IPS-NIHi7 (cell line): ENCODE measurements at regions not wholly inside any gene's neighbourhood (a gene's known extent, or its start where the extent isn't known, plus 50 kb on each side); places are given as distances from the start of the nearest gene placed in this dataset.
"Not testable (repeated sequence)": the region's sequence is repeated elsewhere in the genome, so short reads cannot be mapped to it uniquely, and the experiment has no call there.

Source experiments
- DNase-seq: peaks from one replicate; pipeline ENCODE4 v3.0.0; 2012; ENCODE audit warnings: mixed read lengths; ENCODE audit errors: extremely low spot score

GRCh38 chr10:33861833-33862232 is 527.4 kb upstream of the NRP1 start:
- no peak for DNase-seq

GRCh38 chr10:33861016-33861704 is 526.7 kb upstream of the NRP1 start:
- no peak for DNase-seq

- DNase-seq, result no peak
Measured at GRCh38 chr10:33860552-33860951, 526.1 kb upstream of the NRP1 start.

- DNase-seq, result no peak
Measured at GRCh38 chr10:33859319-33860022, 525.0 kb upstream of the NRP1 start.

- no peak for DNase-seq
Measured at GRCh38 chr10:33858326-33858725, 523.9 kb upstream of the NRP1 start.

- DNase-seq, result not testable (repeated sequence)
Measured at GRCh38 chr10:33853221-33853620, 518.8 kb upstream of the NRP1 start.

GRCh38 chr10:33843379-33843778 is 508.9 kb upstream of the NRP1 start:
- DNase-seq, result no peak

- DNase-seq, result no peak
Measured at GRCh38 chr10:33841678-33842077, 507.2 kb upstream of the NRP1 start.

GRCh38 chr10:33838731-33839130 is 504.3 kb upstream of the NRP1 start:
- DNase-seq, result no peak

GRCh38 chr10:33837736-33838135 is 503.3 kb upstream of the NRP1 start:
- no peak for DNase-seq

- DNase-seq, result no peak
Measured at GRCh38 chr10:33835556-33835955, 501.1 kb upstream of the NRP1 start.

- DNase-seq, result no peak
Measured at GRCh38 chr10:33833566-33833965, 499.1 kb upstream of the NRP1 start.

GRCh38 chr10:33832124-33832787 is 497.8 kb upstream of the NRP1 start:
- DNase-seq, result no peak

- DNase-seq, result no peak
Measured at GRCh38 chr10:33831591-33831990, 497.1 kb upstream of the NRP1 start.

- not testable (repeated sequence) for DNase-seq
Measured at GRCh38 chr10:33829899-33830298, 495.4 kb upstream of the NRP1 start.

- DNase-seq, result no peak
Measured at GRCh38 chr10:33828592-33828991, 494.1 kb upstream of the NRP1 start.

GRCh38 chr10:33826186-33826585 is 491.7 kb upstream of the NRP1 start:
- DNase-seq, result no peak

GRCh38 chr10:33822774-33823173 is 488.3 kb upstream of the NRP1 start:
- DNase-seq, result no peak

GRCh38 chr10:33820531-33820930 is 486.1 kb upstream of the NRP1 start:
- DNase-seq, result no peak

GRCh38 chr10:33819206-33819605 is 484.7 kb upstream of the NRP1 start:
- no peak for DNase-seq

- no peak for DNase-seq
Measured at GRCh38 chr10:33818343-33818742, 483.9 kb upstream of the NRP1 start.

- DNase-seq, result no peak
Measured at GRCh38 chr10:33817605-33818004, 483.1 kb upstream of the NRP1 start.

GRCh38 chr10:33815776-33816175 is 481.3 kb upstream of the NRP1 start:
- DNase-seq, result no peak
